AG08395 (cell line): ENCODE measurements at regions not wholly inside any gene's neighbourhood (a gene's known extent, or its start where the extent isn't known, plus 50 kb on each side); places are given as distances from the start of the nearest gene placed in this dataset.

Experiments
- DNase-seq: peaks from one replicate; pipeline ENCODE4 v3.0.0; 2012; ENCODE audit warnings: mixed read lengths, low spot score

GRCh38 chr15:69897061-69897460 lies 200.7 kb downstream of the TLE3 start:
- DNase-seq, result no peak

GRCh38 chr15:69897471-69898237 lies 200.1 kb downstream of the TLE3 start:
- no peak for DNase-seq

- DNase-seq, result no peak
Observed at GRCh38 chr15:69898243-69898642, 199.5 kb downstream of the TLE3 start.

DNA sequence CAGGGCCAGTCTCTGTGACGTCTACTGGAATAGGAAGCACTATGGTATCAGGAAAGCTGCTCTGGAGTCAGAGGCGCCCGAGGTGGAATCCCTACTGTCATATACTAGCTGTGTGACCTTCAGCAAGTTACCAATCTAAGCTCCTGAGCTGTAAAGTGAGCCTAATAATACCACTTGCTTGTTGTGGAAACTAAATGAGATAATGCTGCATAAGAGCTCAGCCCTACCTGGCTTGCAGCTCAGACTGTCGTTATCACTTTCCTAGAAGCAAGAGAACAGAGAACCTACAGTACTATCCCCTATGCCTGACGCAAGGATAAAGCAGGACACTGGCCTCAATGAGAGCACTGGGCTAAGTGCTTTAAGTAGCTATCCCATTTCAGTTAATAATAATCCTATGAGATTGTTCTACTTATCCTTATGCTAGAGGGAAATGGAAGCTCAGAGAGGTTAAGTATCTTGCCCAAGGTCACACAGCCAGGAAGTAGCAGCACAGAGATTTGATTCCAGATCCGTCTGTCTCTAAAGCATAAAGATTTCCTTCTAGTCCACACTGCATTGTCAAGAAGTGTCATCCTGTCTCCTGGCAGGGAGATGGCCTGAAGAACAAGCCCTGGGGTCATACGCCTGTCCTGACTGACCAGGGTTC lies 195.2 kb downstream of the TLE3 start:
- DNase-seq, result no peak

GRCh38 chr15:69903470-69904469 lies 193.9 kb downstream of the TLE3 start:
- DNase-seq, result peak; percentile 43

DNA sequence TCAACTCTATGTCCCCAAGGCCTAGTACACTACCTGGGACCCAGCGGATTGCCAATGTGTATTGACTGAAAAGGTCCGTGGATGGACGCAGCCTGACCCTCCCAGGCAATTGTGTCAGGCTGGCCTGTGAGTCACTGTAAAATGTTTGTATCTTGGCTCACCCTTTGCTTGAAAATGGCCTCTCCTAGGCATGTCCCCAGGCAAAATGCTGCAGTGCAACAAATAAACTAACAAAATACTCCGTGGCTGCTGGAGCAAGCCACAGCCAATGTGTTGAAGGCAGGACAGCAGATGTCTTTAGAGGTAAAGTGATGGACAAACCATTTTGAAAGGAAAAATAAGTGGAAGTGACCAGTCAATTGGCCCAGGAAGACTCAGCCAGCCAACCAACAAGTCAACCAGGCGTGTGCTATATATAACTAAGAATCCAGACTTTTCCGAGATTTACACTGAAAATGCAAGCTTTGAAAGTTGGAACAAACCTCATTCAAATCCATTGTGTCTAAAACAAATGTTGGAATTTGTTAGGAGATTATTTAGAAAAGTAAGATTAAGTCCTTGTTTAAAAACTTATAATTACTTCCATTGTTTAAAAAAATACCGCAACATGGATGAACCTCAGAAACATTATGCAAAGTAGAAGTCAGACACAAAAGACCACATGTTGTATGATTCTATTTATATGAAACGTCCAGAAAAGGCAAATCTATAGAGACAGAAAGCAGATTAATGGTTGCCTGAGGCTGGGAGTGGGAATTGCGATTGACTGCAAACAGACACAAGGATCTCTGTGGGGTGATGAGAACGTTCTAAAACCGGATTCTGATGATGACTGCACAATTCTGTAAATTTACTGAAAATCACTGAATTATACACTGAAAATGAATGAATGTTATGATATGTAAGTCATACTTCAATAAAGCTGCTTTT lies 191.2 kb downstream of the TLE3 start:
- peak; percentile 23 for DNase-seq

GRCh38 chr15:69908060-69908459 lies 189.7 kb downstream of the TLE3 start:
- no peak for DNase-seq

- no peak for DNase-seq
Observed at GRCh38 chr15:69908590-69909420, 188.9 kb downstream of the TLE3 start.

GRCh38 chr15:69909719-69910444 lies 187.8 kb downstream of the TLE3 start:
- DNase-seq, result no peak

DNA sequence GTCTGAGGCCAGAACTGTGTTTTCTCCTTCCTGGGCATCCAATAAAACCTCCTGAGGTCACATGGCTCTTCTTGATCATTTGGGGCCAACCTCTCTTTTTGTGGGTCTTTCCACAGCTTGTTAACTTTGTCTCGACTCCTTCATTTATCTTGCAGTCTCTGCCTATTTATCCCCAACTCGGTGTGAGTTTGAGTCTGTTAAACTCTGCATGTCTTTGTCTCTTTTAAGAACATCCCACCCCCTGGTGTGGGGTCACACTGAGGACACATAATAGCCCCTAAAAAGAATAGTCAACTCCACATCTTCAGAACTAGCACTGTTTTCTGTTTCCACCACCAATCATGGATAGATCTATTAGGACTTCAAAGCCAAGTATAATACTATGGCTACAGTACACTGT lies 187.2 kb downstream of the TLE3 start:
- DNase-seq, result no peak

GRCh38 chr15:69912116-69912515 lies 185.6 kb downstream of the TLE3 start:
- no peak for DNase-seq

DNA sequence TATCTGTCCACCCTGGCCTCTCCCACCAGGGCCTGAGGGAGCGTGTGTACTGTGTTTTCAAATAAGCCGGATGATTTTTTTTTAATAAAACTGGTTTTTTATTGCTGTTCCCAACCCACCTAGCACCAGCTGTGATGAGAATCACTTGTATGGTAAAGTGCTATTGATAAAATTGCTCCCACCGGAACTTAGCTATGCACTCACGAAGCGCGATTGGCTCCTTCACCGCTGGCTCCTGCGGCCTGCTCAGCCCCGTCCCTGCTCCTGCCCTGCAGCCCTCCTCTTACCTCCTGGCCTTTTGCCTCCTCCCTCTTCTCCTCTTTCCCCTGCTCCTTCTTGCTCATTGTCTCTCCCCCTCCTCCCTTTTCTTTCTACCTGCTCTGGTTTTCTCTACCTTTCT lies 183.7 kb downstream of the TLE3 start:
- DNase-seq, result no peak

DNA sequence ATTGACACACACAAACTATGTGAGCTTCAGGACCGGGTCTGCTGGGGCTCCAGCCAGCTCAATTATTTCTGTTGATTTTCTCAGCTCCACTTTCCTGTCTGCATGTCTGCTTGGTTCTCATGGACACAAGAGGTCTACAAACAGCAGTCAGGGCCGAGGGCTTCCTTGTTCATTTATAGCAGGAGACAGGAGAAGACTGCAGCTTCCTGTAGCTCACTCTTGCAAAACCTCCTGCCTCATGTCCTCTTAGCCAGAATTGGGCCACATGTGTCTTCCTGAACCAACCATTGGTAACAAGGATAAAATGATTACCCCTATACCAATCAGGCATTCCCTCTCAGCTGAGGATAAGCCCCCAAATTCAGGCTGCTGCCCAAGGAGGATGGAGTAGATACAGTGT lies 182.8 kb downstream of the TLE3 start:
- no peak for DNase-seq

DNA sequence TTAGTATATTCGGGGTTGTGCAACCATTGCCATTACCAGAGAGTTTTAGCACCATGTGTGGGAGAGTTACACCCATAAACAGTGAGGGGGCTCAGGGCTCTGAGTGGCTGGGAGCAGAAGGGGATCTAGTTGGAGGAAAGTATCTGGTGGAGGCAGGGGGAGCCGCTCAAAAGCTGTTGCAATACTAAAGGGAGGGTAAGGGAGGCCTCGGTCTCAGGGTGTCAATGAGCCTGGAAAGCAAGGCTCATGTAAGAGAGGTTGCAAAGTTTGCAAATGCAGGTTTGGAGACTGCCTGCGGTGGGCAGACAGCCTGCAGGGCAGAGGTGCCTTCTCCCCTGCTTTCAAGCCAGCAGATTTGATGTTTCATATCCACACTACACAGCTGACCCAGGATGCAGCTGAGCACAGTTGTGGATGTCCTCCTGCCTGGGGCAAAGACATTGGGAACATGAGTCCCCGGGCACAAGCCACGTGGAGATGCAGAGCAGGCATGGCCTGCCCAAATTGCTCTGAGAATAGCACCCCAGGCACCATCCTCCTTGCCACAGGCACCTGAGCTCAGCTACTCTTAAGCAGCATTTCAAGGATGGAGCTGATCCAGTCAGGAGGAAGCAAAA lies 181.4 kb downstream of the TLE3 start:
- DNase-seq, result no peak

- no peak for DNase-seq
Observed at GRCh38 chr15:69917056-69917455, 180.7 kb downstream of the TLE3 start.

DNA sequence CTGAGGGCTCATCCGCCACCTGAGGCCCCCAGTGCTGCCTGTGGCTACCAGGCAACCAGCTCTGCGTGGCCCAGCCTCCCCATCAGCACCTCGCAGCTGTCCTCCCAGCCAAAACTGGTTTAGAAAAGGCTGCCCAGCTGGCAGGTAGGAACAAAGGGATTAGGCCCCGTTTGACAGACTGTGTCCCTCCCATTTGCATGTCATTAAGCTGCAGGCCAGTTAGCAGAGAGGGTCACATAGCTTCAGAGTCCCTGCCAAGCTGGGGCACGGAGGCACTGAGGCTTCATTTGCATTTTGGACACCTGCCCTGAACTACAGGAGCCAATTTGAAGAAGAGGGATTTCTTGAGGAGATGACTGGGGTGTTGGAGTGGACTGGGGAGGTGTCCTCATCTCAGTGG lies 177.9 kb downstream of the TLE3 start:
- no peak for DNase-seq

DNA sequence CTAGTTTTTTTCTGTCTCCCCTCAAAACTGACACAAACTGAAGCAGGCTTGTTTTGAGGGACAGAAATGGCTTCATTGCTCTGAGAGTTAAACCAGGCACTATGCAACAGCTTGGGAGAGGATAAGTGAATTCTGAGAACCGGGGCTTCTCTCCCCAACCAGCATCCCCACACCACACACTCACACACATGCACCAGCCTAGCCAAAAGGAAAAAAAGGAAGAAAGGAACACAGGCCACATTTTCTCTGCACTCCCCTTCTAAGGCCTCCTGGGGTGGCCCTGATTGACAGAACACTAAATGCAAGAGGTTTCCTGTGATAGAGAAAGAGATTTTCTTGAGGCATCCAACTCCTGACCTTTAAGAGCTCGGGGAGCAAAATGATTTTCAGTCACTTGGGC lies 177.5 kb downstream of the TLE3 start:
- DNase-seq, result no peak

DNA sequence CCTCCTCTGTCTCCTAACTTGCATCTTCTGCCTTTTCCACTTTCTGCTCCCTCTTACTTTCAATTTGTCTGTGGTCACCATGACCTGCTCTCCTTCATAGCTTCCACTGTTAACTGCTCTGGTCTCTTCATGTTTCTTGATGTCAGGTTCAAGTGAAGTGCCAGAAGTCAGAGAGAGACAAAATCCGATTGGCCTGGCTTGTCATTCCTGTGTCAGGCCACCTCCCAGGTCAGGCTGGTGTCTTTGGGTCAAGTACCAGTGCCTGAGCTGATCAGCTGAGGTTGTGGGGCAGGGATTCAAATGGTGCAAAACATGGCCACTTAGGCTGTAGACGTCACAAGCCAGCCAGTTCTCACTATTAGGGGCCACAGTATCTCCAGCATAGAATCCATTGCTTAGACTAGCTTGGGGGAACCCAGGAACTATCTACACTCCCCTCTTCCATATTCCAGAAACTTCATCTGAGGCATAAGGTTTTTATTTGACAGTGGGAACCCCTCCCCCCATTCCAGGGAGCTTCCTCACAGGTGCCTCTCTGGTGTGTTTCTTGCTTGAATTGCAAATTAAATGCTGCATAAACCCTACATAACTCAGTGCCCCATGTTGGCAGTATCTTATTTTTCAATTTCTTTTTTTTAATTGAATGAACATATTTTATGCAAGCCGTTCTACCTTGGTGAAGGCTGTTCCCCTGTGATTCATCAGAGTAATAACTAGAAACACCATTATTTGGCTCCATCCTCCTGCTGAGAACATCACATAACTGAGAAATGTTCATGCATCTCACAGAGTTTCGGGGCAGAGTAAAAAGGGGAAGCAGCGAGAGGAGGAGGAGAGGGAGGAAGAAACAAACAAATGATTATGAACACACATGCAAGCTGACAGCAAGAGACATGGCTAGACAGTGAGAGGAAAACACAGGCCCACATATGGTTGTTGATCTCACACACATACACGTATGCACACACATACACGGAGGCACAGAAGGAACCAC lies 175.8 kb downstream of the TLE3 start:
- no peak for DNase-seq
